ENCODE measurements at regions not wholly inside any gene's neighbourhood (a gene's known extent, or its start where the extent isn't known, plus 50 kb on each side); places are given as distances from the start of the nearest gene placed in this dataset.
A peak's percentile ranks its signal among the peaks of the same experiment; 100 is the strongest.

DNA sequence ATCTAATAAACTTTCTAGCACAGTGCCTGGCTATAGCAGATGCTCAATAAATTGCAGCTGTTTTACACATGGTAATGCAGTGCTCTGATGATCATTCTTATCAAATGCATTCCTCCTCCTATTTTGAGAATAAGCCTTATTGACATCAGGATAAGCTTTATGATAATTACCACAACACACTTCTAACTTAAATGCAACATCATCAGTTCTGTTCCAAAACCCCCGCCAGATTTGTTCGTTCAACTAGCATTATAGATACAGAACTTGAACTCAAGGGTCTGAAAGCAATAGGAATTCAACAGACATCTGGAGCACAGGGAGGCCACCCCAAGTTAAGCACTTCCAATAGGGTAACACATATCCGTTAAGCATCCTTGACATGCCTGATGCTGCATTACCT, 684.4 kb upstream of the LMCD1 start:
- no peak overlapping the region for H3K4me3 Mint-ChIP-seq
- no peak overlapping the region for H3K27ac Mint-ChIP-seq
- no peaks in the 10 kb centered on the region for H3K36me3 Mint-ChIP-seq (ENCODE audit: low read depth)
- H3K9me3 Mint-ChIP-seq, result peaks cover 2% of the 10 kb centered on the region
- H3K27me3 Mint-ChIP-seq (ENCODE audit: low read depth), result peaks cover 3% of the 10 kb centered on the region
- H3K4me1 Mint-ChIP-seq, result no peaks in the 10 kb centered on the region
- TF ChIP-seq, protein P1, sequence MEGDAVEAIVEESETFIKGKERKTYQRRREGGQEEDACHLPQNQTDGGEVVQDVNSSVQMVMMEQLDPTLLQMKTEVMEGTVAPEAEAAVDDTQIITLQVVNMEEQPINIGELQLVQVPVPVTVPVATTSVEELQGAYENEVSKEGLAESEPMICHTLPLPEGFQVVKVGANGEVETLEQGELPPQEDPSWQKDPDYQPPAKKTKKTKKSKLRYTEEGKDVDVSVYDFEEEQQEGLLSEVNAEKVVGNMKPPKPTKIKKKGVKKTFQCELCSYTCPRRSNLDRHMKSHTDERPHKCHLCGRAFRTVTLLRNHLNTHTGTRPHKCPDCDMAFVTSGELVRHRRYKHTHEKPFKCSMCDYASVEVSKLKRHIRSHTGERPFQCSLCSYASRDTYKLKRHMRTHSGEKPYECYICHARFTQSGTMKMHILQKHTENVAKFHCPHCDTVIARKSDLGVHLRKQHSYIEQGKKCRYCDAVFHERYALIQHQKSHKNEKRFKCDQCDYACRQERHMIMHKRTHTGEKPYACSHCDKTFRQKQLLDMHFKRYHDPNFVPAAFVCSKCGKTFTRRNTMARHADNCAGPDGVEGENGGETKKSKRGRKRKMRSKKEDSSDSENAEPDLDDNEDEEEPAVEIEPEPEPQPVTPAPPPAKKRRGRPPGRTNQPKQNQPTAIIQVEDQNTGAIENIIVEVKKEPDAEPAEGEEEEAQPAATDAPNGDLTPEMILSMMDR (IDR thresholded peaks at IDR 0.05; ENCODE audit: unreplicated experiment in 3 of 3), result no peak

DNA sequence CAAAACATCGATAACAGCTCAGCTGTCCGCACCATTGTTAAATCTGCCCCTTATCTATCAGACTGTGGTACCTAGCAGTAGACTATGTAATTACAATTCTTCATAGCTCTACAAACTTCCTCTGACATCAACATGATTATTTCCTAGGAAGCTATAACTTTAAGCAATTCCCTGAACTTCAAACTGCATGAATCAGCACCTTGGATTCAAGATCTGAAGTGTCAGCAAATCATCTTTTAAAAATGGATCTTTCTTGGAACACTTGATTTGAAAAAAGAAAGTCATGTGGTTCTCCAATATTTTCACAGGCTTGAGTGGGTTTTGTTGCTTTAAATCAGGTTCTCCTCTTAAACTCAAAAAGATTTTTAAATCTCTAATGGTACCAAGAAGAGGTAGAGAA, 680.7 kb upstream of the LMCD1 start:
- Mint-ChIP-seq H3K4me1 (no peaks in the 10 kb centered on the region), H3K36me3 (ENCODE audit: low read depth) (peaks cover 4% of the 10 kb centered on the region), H3K4me3 (no peak overlapping the region), H3K27me3 (ENCODE audit: low read depth) (peaks cover 3% of the 10 kb centered on the region), H3K27ac (no peak overlapping the region), H3K9me3 (peaks cover 27% of the 10 kb centered on the region)
- TF ChIP-seq, protein P1 (IDR thresholded peaks at IDR 0.05; ENCODE audit: unreplicated experiment in 3 of 3), result no peak

DNA sequence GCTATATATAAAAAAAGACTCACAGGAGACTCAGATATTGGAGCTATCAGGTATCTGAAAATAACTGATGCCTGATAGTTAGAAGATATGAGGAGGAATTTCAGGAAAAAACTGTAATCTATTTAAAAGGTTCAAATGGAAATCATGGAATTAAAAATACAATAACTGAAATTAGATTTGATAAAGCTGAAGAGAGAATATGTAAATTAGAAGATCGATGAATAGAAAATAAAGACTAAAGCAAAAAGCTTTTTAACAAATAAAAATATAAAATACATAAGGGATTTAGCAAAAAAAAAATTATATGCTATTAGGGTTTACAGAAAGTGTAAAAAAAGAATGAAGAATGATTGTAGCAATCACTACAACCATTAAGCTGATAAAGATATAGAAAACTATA, 679.8 kb upstream of the LMCD1 start:
- H3K27ac Mint-ChIP-seq, result no peak overlapping the region
- H3K27me3 Mint-ChIP-seq (ENCODE audit: low read depth), result peaks cover 3% of the 10 kb centered on the region
- H3K4me1 Mint-ChIP-seq, result no peaks in the 10 kb centered on the region
- peaks cover 32% of the 10 kb centered on the region for H3K9me3 Mint-ChIP-seq
- TF ChIP-seq, protein P1 (IDR thresholded peaks at IDR 0.05; ENCODE audit: unreplicated experiment in 3 of 3), result no peak
- no peak overlapping the region for H3K4me3 Mint-ChIP-seq
- peaks cover 4% of the 10 kb centered on the region for H3K36me3 Mint-ChIP-seq (ENCODE audit: low read depth)

DNA sequence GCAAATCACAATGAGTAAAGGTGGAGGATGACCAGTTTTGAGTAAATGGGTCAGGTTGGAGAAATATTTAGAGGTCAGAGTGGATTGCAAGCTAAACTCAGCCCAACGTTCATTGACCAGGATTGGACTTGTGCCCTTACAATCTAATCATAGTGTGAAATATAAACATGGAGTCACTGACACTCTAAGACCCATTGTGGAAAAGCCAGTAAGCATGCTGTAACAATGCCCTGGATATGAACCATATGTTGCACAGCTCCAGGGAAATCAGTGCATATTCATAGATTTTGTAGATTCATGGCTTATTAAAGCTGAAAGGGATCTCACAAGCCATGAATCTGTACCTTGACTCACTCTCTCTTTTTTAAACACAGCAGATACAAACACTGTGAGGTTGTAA, 660.2 kb upstream of the LMCD1 start:
- no peaks in the 10 kb centered on the region for H3K36me3 Mint-ChIP-seq (ENCODE audit: low read depth)
- H3K4me1 Mint-ChIP-seq, result peaks cover 15% of the 10 kb centered on the region
- H3K27me3 Mint-ChIP-seq (ENCODE audit: low read depth), result peaks cover 5% of the 10 kb centered on the region
- H3K4me3 Mint-ChIP-seq, result no peak overlapping the region
- H3K9me3 Mint-ChIP-seq, result no peaks in the 10 kb centered on the region
- H3K27ac Mint-ChIP-seq, result peak overlapping the region; percentile 59 to 87 (median 77)
- TF ChIP-seq, protein P1 (IDR thresholded peaks at IDR 0.05; ENCODE audit: unreplicated experiment in 3 of 3), result no peak

DNA sequence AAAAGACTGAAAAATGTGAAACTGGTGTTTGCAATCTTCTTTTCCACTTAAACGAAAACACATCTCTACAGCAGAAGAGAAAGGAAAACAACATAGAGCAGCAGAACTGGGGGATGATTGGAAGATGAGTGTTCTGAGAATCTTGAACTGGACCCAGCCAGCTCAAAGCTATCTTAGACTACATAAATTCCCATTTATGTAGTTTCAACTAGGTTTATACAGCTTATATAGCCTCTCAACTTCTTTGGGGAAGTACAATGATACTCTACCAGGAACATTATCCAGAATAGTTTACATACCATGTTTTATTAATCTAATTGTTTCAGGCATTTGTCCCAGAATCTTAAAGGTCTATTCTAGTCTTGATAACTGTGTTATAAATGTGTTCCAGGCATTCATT, 658.2 kb upstream of the LMCD1 start:
- H3K27me3 Mint-ChIP-seq (ENCODE audit: low read depth), result peaks cover 8% of the 10 kb centered on the region
- peak overlapping the region in 2 of 3 experiments; percentile 41 to 76 for H3K27ac Mint-ChIP-seq
- TF ChIP-seq, protein P1 (IDR thresholded peaks at IDR 0.05; ENCODE audit: unreplicated experiment in 3 of 3), result no peak
- H3K9me3 Mint-ChIP-seq, result no peaks in the 10 kb centered on the region
- H3K4me1 Mint-ChIP-seq, result peaks cover 15% of the 10 kb centered on the region
- H3K36me3 Mint-ChIP-seq (ENCODE audit: low read depth), result no peaks in the 10 kb centered on the region
- no peak overlapping the region for H3K4me3 Mint-ChIP-seq

DNA sequence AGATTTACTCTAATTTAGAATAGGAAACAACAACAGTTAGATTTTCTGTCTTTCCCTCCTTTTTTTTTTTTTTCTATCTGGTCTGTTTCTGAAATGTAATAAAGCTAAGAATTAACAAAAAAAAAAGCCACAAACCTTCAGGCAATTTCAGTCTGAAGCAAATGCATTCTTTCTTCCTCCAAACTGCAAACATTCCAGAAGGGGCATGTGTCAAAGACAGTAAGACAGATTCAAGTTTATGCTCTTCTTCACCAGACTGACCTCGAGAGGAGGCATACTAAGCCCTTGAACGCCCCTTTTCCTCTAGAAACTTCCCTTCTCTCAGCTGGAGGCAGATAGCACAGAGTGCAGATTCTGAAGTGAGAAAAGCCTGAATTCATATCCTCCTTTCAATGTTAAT, 654.6 kb upstream of the LMCD1 start:
- Mint-ChIP-seq H3K4me3 (no peak overlapping the region), H3K27me3 (ENCODE audit: low read depth) (peaks cover 5% of the 10 kb centered on the region), H3K4me1 (peaks cover 4% of the 10 kb centered on the region), H3K27ac (peak overlapping the region in 1 of 3 experiments; percentile 30), H3K36me3 (ENCODE audit: low read depth) (no peaks in the 10 kb centered on the region), H3K9me3 (no peaks in the 10 kb centered on the region)
- TF ChIP-seq, protein P1 (IDR thresholded peaks at IDR 0.05; ENCODE audit: unreplicated experiment in 3 of 3), result no peak

All from nephron (organoid).